ENCODE measurements at regions not wholly inside any gene's neighbourhood (a gene's known extent, or its start where the extent isn't known, plus 50 kb on each side); places are given as distances from the start of the nearest gene placed in this dataset.

GRCh38 chr15:25055356-25056068, 100.7 kb downstream of the SNRPN start:
- TF ChIP-seq NFRKB (IDR thresholded peaks at IDR 0.05) (no peak), TARDBP (IDR thresholded peaks at IDR 0.05) (no peak), LEF1 (IDR thresholded peaks at IDR 0.05; ENCODE audit: borderline replicate concordance) (no peak), ARNT (IDR thresholded peaks at IDR 0.05) (no peak), FOXM1 (IDR thresholded peaks at IDR 0.05; ENCODE audit: borderline replicate concordance) (no peak), SP1 (IDR thresholded peaks at IDR 0.05) (no peak), BHLHE40 (IDR thresholded peaks at IDR 0.05; ENCODE audit: borderline replicate concordance) (no peak), SUZ12 (IDR thresholded peaks at IDR 0.05) (no peak), L3MBTL2 (conservative IDR thresholded peaks at IDR 0.05) (no peak), HDGF (IDR thresholded peaks at IDR 0.05; ENCODE audit: borderline replicate concordance) (no peak), FOXA1 (IDR thresholded peaks at IDR 0.05) (no peak), ZNF384 (IDR thresholded peaks at IDR 0.05) (no peak), CTBP1 (IDR thresholded peaks at IDR 0.05; ENCODE audit: borderline replicate concordance) (no peak)
- ChIA-PET CTCF (no interaction called here), POLR2A (no interaction called here)
- no peak for DNase-seq (ENCODE audit: extremely low spot score)

- CTCF ChIA-PET = no interaction called here
- TF ChIP-seq SUZ12 (IDR thresholded peaks at IDR 0.05) = no peak
- TF ChIP-seq BHLHE40 (IDR thresholded peaks at IDR 0.05; ENCODE audit: borderline replicate concordance) = no peak
- TF ChIP-seq ARNT (IDR thresholded peaks at IDR 0.05) = no peak
- no peak for TF ChIP-seq CTBP1 (IDR thresholded peaks at IDR 0.05; ENCODE audit: borderline replicate concordance)
- no peak for TF ChIP-seq HDGF (IDR thresholded peaks at IDR 0.05; ENCODE audit: borderline replicate concordance)
- TF ChIP-seq ELF4 (IDR thresholded peaks at IDR 0.05) = no peak
- TF ChIP-seq FOXM1 (IDR thresholded peaks at IDR 0.05; ENCODE audit: borderline replicate concordance) = no peak
- no peak for TF ChIP-seq LEF1 (IDR thresholded peaks at IDR 0.05; ENCODE audit: borderline replicate concordance)
- no peak for TF ChIP-seq FOXK2 (IDR thresholded peaks at IDR 0.05)
- no peak for TF ChIP-seq SP1 (IDR thresholded peaks at IDR 0.05)
- no peak for TF ChIP-seq L3MBTL2 (conservative IDR thresholded peaks at IDR 0.05)
- no peak for TF ChIP-seq PKNOX1 (IDR thresholded peaks at IDR 0.05)
- no peak for TF ChIP-seq TARDBP (IDR thresholded peaks at IDR 0.05)
- no peak for TF ChIP-seq NFRKB (IDR thresholded peaks at IDR 0.05)
- no peak for TF ChIP-seq ZNF384 (IDR thresholded peaks at IDR 0.05)
- no peak for TF ChIP-seq FOXA1 (IDR thresholded peaks at IDR 0.05)
- DNase-seq (ENCODE audit: extremely low spot score) = no peak
- POLR2A ChIA-PET = interaction anchor here (0.6 kb wide), 1 partner anchor 75 kb away, joined by 3 read pairs; no protein-coding TSS in a partner anchor
Measured at GRCh38 chr15:25056484-25057425, 102.0 kb downstream of the SNRPN start.

GRCh38 chr15:25057574-25057973, 102.8 kb downstream of the SNRPN start:
- CTCF ChIA-PET = no interaction called here
- POLR2A ChIA-PET = no interaction called here
- no peak for DNase-seq (ENCODE audit: extremely low spot score)
- no peak for TF ChIP-seq TARDBP (IDR thresholded peaks at IDR 0.05)
- no peak for TF ChIP-seq ARNT (IDR thresholded peaks at IDR 0.05)
- no peak for TF ChIP-seq ZNF384 (IDR thresholded peaks at IDR 0.05)
- no peak for TF ChIP-seq BHLHE40 (IDR thresholded peaks at IDR 0.05; ENCODE audit: borderline replicate concordance)
- no peak for TF ChIP-seq HDGF (IDR thresholded peaks at IDR 0.05; ENCODE audit: borderline replicate concordance)
- TF ChIP-seq SP1 (IDR thresholded peaks at IDR 0.05) = no peak
- no peak for TF ChIP-seq NFRKB (IDR thresholded peaks at IDR 0.05)
- TF ChIP-seq LEF1 (IDR thresholded peaks at IDR 0.05; ENCODE audit: borderline replicate concordance) = no peak
- TF ChIP-seq FOXA1 (IDR thresholded peaks at IDR 0.05) = no peak
- no peak for TF ChIP-seq PKNOX1 (IDR thresholded peaks at IDR 0.05)
- TF ChIP-seq CTBP1 (IDR thresholded peaks at IDR 0.05; ENCODE audit: borderline replicate concordance) = no peak
- no peak for TF ChIP-seq ELF4 (IDR thresholded peaks at IDR 0.05)
- no peak for TF ChIP-seq SUZ12 (IDR thresholded peaks at IDR 0.05)
- TF ChIP-seq L3MBTL2 (conservative IDR thresholded peaks at IDR 0.05) = no peak
- no peak for TF ChIP-seq FOXK2 (IDR thresholded peaks at IDR 0.05)
- TF ChIP-seq FOXM1 (IDR thresholded peaks at IDR 0.05; ENCODE audit: borderline replicate concordance) = no peak

GRCh38 chr15:25058080-25058785, 103.4 kb downstream of the SNRPN start:
- TF ChIP-seq SP1 (IDR thresholded peaks at IDR 0.05) = no peak
- TF ChIP-seq FOXK2 (IDR thresholded peaks at IDR 0.05) = no peak
- no peak for TF ChIP-seq FOXA1 (IDR thresholded peaks at IDR 0.05)
- no peak for TF ChIP-seq L3MBTL2 (conservative IDR thresholded peaks at IDR 0.05)
- TF ChIP-seq CTBP1 (IDR thresholded peaks at IDR 0.05; ENCODE audit: borderline replicate concordance) = no peak
- TF ChIP-seq FOXM1 (IDR thresholded peaks at IDR 0.05; ENCODE audit: borderline replicate concordance) = no peak
- TF ChIP-seq LEF1 (IDR thresholded peaks at IDR 0.05; ENCODE audit: borderline replicate concordance) = no peak
- no peak for TF ChIP-seq TARDBP (IDR thresholded peaks at IDR 0.05)
- TF ChIP-seq HDGF (IDR thresholded peaks at IDR 0.05; ENCODE audit: borderline replicate concordance) = no peak
- DNase-seq (ENCODE audit: extremely low spot score) = no peak
- CTCF ChIA-PET = no interaction called here
- POLR2A ChIA-PET = no interaction called here

GRCh38 chr15:25059698-25060471, 105.1 kb downstream of the SNRPN start:
- CTCF ChIA-PET = no interaction called here
- POLR2A ChIA-PET = no interaction called here
- TF ChIP-seq ZNF384 (IDR thresholded peaks at IDR 0.05) (no peak), BHLHE40 (IDR thresholded peaks at IDR 0.05; ENCODE audit: borderline replicate concordance) (no peak), FOXM1 (IDR thresholded peaks at IDR 0.05; ENCODE audit: borderline replicate concordance) (no peak), ARNT (IDR thresholded peaks at IDR 0.05) (no peak), SP1 (IDR thresholded peaks at IDR 0.05) (no peak), LEF1 (IDR thresholded peaks at IDR 0.05; ENCODE audit: borderline replicate concordance) (no peak), NFRKB (IDR thresholded peaks at IDR 0.05) (no peak), HDGF (IDR thresholded peaks at IDR 0.05; ENCODE audit: borderline replicate concordance) (no peak), FOXA1 (IDR thresholded peaks at IDR 0.05) (no peak), PKNOX1 (IDR thresholded peaks at IDR 0.05) (no peak), ELF4 (IDR thresholded peaks at IDR 0.05) (no peak), FOXK2 (IDR thresholded peaks at IDR 0.05) (no peak), TARDBP (IDR thresholded peaks at IDR 0.05) (no peak)
- DNase-seq (ENCODE audit: extremely low spot score) = no peak
